ENCODE measurements at regions not wholly inside any gene's neighbourhood (a gene's known extent, or its start where the extent isn't known, plus 50 kb on each side); places are given as distances from the start of the nearest gene placed in this dataset.

DNA sequence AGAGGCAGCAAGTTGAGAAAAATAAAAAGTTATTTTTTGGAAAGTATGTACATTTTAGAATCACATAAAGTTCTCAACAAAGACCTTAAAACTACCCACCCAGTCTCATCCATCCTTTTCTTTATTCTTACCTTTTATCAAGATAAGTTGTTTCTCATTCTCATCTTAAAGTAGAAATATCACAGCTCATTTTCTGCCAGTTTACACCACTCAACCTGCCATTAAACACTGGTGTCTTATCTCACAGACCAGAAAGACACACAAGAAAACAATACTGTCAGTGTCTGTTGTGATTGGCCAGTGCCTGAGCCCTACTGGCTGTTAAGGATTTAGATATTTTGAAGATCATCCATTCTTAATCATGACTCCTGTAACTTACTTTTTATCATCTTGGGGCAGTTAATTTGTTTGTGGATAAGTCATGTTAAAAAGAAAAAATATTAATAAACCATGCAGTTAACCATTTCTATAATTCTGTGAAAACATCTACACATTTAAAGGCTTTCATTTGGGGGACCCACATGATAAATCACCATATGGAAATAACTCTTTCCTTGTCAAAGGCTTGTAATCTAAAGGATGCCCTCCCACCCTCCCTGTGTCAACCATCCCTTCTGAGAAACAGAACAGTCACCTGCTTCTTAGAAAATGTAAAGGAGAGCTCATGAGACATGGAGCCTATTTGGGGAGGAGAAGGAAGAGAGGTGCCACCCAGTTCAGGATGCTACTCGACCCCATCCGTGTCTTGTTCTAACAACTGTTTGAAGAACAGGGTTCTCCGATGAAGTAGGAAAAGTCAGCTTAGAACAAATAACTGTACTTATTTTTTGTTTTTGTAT is 897.2 kb upstream of the INTU start:
- DNase-seq (ENCODE audit: low read depth): no peak

DNA sequence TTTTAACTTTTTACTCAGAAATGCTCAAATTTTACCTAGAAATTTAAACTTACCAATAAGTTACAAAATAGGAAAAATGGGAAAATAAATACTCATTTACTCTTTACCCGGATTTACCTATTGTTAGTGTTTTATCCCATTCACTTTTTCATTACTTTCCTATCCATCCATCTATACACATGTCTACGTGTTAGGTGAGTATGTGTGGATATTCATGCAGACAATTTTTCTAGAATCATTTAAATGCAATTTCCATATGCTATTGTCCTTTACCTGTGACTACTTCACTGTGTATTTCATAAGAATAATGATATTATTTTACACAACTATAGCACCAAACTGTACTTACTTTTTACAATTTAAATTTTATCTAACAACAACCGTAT is 896.6 kb upstream of the INTU start:
- DNase-seq (ENCODE audit: low read depth): no peak

DNA sequence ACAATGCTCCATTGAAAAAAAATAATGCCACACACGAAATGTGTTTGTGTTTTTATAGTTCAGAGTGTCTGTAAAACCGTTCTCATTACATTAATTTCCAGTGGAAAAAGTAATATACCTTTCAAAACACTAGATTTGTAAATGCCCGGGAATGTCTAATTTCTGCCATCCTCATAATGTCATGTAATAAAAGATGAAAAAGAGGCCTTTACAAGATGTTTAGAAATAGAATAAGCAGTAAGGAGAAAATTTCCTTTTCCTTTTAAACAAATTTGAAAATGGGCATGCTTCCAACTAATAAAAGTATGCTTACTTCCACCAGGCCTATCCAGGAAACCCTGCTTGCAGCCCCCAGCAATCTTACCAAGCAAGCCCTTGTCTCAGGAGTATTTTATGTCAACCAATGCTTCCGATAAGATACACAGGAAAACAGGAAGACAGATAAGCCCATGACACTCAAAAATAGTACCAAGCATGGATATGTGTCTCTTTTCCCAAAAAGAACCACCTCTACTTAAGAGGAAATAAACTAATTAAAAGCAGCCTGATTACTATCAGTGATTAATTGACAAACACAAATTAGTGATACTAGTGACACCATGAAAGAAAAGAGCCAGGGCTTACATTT is 894.7 kb upstream of the INTU start:
- no peak for DNase-seq (ENCODE audit: low read depth)

DNA sequence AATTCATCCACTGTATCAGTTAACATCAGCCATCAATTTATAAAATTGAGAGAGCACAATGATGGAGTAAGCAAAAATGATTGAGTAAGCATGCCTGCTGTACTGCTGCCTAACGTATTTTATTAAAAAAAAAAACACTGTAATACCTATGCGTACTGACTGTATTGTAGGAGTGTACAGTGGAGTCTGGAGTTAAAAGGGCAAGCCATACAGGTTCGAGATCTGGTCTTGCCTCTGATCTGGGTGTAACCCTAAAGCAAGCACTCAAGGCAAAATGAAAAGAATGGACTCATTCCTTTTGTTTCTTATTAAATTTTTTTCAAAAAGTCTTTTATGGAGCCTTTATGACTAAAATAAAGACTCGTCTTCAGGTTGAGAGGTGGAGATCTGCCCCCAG is 894.2 kb upstream of the INTU start:
- DNase-seq (ENCODE audit: low read depth): no peak

DNA sequence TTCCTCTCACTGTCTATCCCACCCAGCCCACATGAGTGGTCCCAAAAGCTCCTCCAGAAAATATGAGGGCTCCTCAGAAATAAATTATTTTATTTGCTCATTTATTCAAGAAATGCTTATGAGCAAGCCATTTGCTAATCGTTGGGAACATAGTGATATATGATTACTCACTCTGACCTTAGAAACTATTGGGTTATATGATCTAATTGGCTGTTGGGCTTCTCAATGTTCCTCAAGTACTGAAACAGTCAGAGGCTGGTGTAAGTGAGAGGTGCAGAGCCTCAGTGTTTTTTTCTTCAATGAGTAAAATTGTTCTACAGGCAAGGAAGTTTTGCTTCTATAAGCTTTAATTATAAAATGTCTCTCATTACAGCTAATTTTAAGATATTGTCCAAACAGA is 893.8 kb upstream of the INTU start:
- DNase-seq (ENCODE audit: low read depth): no peak

DNA sequence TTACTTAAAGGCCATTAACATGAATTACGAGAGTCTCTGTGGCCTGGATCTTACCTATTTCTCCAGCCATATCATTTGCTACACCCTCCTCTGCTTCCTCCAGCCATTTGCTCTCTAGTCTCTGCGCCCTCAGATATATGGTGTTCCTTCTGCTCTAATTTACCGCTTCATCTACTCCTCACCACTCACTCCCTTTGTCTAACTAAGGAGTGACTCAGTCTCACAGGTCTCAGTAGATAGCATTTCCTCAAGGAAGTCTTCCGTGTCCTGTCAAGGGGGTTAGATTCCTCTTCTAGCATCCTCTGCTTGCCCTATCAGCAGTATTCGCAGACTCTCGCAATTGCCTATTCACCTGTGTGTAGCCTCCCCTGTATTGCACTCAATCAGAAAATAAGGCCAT is 892.1 kb upstream of the INTU start:
- no peak for DNase-seq (ENCODE audit: low read depth)

DNA sequence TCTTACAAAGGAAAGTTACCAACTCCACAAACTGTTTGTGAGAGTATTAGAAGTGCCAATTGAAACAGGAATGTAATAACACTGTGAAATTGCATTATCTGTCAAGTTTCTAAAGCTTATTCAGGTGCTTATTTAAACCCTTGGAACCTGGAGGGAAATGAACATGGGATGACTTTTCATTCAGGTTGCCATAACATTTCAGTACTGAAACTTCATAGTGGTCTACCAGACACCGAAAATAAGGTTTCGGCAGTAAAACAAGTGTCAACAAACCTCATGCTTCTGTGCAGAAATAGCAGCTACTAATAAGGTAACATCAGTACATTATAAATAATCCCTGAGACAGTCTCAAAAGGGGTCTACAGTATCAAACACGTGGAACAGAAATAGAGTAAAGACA is 890.7 kb upstream of the INTU start:
- no peak for DNase-seq (ENCODE audit: low read depth)

DNA sequence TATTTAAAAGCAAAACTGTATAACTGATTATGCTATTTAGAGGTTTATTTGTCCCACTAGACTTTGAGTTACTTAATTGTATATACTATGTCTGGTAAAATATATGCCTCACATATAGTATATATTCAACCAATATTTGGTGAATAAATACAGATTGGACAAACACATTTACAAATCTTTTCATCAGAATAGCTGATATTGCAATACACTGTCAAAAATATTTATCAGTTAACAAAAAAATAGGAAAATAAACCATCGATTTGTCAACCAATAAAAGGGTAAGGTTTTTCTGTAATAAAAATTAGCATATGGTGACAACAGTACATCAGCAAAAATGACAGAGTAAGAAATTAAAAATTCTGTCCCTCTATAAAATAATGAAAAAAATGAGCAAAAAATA is 889.9 kb upstream of the INTU start:
- DNase-seq (ENCODE audit: low read depth): no peak

DNA sequence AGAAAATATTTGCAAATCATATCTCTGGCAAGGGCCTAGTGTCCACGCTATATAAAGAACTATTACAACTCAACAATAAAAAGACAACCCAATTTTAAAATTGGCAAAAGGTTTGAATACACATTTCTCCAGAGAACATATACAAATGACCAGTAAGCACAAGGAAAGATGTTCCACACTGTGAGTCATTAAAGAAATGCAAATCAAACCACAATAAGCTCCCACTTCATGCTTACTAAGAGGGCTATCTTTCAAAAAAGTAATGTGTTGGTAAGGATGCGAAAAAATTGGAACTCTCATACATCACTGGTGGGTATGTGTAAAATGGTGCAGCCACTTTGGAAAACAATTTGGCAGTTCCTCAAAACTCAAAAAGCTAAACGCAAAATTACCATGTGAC is 884.0 kb upstream of the INTU start:
- DNase-seq (ENCODE audit: low read depth): peak; percentile 57

DNA sequence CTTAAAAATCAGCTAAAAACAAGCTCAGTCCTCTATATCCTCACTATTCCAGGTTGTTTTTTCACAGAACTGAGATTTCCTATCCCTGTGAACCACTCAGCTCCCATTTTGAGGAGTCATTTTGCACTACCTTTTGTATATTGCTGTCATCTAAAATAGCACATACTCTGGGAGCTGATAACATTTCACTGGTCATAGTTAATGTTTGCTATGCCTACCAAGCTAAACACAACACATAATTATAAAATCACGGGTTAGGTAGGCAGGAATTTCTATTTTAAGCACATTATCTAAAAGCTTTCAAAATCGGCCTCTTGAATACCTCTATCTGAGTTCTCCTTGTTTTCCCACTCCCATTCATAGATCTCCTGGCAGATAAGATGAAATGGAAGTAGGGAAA is 882.0 kb upstream of the INTU start:
- no peak for DNase-seq (ENCODE audit: low read depth)

DNA sequence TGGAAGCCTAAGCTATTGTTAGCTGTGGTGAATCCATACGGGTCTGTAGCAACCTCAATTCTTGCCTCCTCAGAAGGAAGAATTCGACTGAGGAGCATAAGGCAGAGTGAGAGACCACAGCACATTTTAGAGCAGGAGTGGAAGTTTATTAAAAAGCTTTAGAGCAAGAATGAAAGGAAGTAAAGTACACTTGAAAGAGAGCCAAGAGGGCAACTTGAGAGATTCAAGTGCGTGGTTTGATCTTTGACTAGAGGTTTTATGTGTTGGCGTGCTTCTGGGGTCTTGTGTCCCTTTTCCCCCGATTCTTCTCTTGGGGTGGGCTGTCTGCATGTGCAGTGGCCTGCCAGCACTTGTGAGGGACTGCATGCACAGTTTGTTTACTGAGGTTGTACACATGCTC is 880.6 kb upstream of the INTU start:
- DNase-seq (ENCODE audit: low read depth): no peak

DNA sequence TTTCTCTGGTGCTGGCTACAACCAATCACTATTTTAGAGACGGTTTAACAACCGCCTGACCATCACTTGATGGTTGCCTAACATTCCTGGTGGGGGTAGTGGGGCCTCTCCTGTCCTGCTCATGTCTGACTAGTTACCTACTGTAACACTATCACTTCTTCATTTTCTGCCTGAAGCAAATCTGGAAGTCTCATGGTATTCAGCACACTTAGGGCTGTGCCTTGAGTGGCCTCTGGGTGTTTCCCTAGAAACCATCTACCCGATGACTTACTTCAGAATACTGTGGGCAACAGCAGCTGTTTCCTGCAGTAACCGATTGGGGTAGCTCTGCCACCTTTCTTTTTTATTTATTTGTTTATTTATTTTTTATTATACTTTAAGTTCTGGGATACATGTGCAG is 880.1 kb upstream of the INTU start:
- DNase-seq (ENCODE audit: low read depth): no peak

DNA sequence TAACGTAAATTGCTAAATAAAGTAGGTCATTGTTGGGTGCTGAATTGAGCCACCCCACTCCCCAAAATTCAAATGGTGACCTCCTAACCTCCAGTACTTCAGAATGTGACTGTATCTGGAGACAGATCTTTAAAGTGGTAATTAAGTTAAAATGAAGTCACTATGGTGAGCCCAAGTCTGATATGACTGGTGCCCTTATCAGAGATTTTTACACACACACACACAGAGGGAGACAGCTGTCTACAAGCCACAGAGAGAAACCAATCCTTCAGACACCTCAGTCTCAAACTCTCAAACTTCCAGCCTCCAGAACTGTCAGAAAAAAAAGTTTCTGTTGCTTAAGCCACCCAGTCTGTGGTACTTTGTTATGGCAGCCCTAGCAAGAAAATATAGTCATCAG is 879.2 kb upstream of the INTU start:
- DNase-seq (ENCODE audit: low read depth): no peak

DNA sequence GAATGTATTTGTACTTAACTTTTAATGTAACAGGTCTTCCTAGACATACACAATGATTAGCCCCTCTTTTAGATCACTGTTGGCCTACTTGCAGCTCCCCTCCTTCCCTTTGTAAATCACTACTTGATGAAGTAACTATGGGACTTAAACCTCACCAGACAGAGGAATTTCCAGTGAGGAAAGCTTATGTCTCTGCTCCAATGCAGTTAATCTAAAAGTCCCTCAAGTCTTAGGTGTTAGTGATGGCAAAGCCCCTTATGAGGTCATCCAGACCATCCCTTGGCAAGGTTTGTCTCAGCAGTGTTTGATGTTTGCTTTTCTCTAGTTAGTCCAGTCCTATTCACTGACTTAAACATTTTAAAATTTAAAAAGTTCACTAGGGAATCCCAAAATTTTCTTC is 877.3 kb upstream of the INTU start:
- no peak for DNase-seq (ENCODE audit: low read depth)

DNA sequence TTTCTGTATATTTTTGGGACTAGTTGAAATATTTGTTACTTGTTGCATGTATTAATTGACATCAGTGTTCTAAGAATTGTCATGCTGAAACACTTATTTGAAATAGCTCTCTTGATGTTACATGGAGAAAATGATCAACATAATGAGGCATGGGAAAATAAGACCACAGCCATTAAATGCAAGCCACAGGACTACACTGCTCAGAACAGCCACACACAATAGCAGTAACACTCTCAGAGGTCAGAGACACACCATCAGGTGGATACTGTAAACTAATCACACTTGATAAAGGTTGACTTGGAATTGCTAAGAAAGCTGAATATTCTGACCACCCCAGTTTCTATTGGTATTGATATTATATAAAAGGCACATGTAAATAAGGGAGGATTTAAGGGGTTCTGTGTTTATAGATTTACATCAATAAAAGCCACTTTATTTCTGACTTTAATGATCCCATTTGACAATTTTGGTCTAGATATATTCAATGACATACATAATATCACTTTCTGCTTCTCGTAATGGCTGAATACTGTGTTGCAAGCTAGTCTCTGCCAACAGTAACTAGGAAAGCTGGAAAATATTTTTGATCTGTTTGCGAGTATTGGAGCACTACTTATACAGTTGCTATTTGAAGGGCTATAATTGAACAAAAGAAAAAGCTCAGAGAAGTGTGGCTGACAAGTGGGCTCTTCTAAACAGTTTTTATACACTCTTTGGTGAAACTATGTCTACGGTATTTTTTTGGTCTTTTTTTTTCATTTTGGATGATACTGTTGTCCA is 876.5 kb upstream of the INTU start:
- no peak for DNase-seq (ENCODE audit: low read depth)

DNA sequence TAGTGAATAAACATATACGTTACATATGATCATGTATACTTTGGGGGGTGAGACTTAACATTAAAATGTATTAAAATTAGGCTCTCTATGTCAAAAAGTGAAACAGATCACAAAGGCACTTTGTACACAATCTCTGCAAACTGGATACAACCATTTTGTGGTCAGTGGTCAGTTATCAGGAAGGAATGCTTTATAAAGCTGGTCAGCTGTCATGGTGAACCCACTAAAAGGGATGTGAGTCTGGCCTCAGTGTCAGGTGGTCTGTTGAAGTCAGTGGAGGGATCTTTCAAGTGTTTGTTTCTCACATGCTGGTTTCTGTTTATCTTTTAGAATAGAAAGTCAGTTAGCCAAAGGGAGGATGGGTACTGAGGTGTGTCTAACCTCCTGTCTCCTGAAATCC is 875.5 kb upstream of the INTU start:
- DNase-seq (ENCODE audit: low read depth): peak; percentile 47

DNA sequence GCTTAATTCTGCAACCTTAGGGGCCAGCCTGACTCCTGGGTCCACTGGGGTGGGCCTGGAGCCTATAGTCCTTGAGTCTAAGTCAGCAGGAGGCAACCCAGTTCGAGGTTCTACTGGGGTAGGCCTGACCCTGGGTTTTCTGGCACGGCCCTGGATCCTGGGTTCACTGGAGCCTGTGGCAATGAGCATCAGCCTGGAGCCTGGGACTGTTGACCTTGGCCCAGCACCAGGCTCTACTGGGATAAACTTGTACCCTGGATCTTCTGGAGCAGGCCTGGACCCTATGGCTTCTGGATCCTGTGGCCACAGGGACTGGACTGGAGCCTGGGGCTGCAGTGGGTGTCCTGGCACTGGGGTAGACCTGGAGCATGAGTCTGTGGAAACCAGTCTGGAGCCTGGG is 874.3 kb upstream of the INTU start:
- DNase-seq (ENCODE audit: low read depth): no peak

DNA sequence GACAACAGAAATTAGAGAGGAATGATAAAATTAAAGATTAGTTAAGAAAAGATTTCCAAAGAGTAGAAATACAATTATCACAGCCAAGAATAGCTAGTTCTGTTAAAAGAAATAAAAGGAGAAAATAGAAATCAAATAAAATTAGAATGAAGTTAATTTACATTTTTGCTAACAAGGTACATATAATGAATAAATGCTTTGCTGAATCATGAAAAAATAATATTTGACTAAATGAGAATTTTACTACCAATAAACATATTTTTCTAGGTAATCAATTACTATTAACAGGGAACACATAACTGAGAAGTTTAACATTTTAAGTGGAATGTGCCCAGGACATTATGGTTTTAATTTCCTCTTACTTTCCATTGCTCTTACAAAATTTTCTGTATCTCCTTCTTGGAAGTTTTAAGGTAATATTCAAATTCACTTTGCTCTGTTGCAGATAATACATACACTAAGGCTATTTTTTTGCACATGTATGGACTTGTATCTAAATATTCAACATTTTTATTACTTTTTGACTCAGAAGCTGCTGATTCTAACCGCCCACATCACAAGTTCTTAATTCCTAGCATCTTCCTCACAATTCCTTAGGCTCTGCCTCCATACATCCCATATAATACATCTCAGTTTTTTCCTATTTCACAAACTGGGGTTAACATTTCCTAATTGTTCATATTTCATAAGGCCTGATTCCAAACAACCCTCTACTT is 870.7 kb upstream of the INTU start:
- DNase-seq (ENCODE audit: low read depth): no peak

DNA sequence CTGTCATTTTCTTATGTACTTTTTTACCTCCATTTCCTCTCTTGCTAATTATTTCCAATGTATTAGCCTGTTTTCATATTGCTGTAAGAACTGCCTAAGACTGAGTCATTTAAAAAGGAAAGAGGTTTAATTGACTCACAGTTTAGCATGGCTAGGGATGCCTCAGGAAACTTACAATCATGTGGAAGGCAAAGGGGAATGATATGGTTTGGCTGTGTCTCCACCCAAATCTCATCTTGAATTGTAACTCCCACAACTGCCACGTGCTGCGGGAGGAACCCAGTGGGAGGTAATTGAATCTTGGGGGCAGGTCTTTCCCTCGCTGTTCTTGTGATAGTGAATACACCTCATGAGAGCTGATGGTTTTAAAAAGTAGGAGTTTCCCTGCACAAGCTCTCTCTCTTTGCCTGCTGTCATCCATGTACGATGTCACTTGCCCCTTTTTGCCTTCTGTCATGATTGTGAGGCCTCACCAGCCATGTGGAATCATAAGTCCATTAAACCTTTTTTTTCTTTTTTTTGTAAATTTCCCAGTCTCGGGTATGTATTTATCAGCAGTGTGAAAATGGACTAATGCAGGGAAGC is 870.0 kb upstream of the INTU start:
- DNase-seq (ENCODE audit: low read depth): no peak

DNA sequence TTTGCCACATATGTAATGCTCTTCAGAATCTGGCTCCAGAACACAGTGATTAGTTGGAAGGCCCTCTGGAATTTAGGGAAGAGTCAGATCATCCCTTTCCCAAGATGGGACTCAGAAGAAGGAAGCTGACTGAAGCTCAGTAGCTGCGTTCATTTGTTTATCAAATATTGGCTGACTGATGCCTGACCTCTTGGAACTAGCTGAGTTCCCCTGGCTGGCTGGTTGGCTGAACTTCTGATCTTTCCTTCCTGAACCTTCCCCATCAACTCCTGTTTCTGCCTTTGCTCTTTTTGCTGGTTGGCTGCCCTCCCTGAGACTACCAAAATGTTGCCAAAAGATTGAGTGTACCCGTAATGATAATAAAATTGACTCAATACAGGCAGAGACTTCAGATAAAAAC is 866.5 kb upstream of the INTU start:
- DNase-seq (ENCODE audit: low read depth): no peak

DNA sequence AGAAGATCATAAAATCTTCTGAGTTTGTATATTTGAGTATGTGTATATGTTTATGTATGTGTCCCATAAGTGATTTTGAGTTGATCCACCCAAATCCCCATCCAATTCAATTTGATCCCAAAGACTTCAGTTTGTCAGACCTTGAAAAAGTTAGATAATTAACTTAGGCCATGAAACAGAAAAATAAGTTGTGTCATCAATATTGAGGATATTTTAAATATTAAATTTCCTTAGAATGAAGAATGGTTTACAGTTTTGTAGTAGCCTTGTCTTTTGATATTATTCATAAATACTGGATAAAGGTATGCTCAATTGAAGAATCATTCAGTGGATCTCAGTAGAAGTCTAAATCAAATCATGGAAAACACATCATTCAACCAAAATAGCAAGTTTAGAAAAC is 864.4 kb upstream of the INTU start:
- no peak for DNase-seq (ENCODE audit: low read depth)
